GM12864 (cell line): ENCODE measurements at regions not wholly inside any gene's neighbourhood (a gene's known extent, or its start where the extent isn't known, plus 50 kb on each side); places are given as distances from the start of the nearest gene placed in this dataset.

Source experiments
- DNase-seq: peaks from one replicate; pipeline ENCODE4 v3.0.0-alpha.2; 2011; ENCODE audit warnings: low read depth
- H3K4me3 ChIP-seq: 2 replicates; pipeline ENCODE4 v1.5.1; 2011; ENCODE audit warnings: mild to moderate bottlenecking, low read depth, low read length, control low read depth
- CTCF ChIP-seq: IDR thresholded peaks from 2 replicates; pipeline ENCODE4 v1.5.1; 2011; ENCODE audit warnings: low read depth, mild to moderate bottlenecking, moderate library complexity, low read length, control low read depth, inconsistent platforms; ENCODE audit errors: missing control alignments

- no peak overlapping the region for H3K4me3 ChIP-seq
- TF ChIP-seq CTCF, result no peak
- DNase-seq, result no peak
Measured at GRCh38 chr15:62612183-62612733, 430.3 kb upstream of the TPM1 start.

- no peak for TF ChIP-seq CTCF
- no peak overlapping the region for H3K4me3 ChIP-seq
- DNase-seq, result no peak
Measured at GRCh38 chr15:62612771-62613170, 429.8 kb upstream of the TPM1 start.

GRCh38 chr15:62616746-62617145 is 425.8 kb upstream of the TPM1 start:
- H3K4me3 ChIP-seq, result no peak overlapping the region
- no peak for TF ChIP-seq CTCF
- no peak for DNase-seq

- DNase-seq, result no peak
- no peak for TF ChIP-seq CTCF
- no peak overlapping the region for H3K4me3 ChIP-seq
Measured at GRCh38 chr15:62617741-62618140, 424.8 kb upstream of the TPM1 start.

- TF ChIP-seq CTCF, result no peak
- DNase-seq, result no peak
Measured at GRCh38 chr15:62618432-62618831, 424.1 kb upstream of the TPM1 start.

GRCh38 chr15:62618846-62619504 is 423.6 kb upstream of the TPM1 start:
- no peak overlapping the region for H3K4me3 ChIP-seq
- TF ChIP-seq CTCF, result no peak
- DNase-seq, result no peak

More at GRCh38 chr15:62618432-62618831, 424.1 kb upstream of the TPM1 start:
- no peak overlapping the region for H3K4me3 ChIP-seq

GRCh38 chr15:62619526-62619925 is 423.0 kb upstream of the TPM1 start:
- TF ChIP-seq CTCF, result no peak
- DNase-seq, result no peak
- no peak overlapping the region for H3K4me3 ChIP-seq
